Occipital lobe (tissue), 1 donor: ENCODE measurements at regions not wholly inside any gene's neighbourhood (a gene's known extent, or its start where the extent isn't known, plus 50 kb on each side); places are given as distances from the start of the nearest gene placed in this dataset.

Experiments
- DNase-seq: peaks from one replicate; lab custom pipeline; 2025; lab: John Stamatoyannopoulos, UW

- no peak for DNase-seq
Measured at GRCh38 chr2:82528288-82528687, 1930.8 kb downstream of the SUCLG1 start.

GRCh38 chr2:82527124-82527523 is 1932.0 kb downstream of the SUCLG1 start:
- no peak for DNase-seq

GRCh38 chr2:82526277-82526676 is 1932.8 kb downstream of the SUCLG1 start:
- DNase-seq = no peak

GRCh38 chr2:82525744-82526143 is 1933.3 kb downstream of the SUCLG1 start:
- DNase-seq = no peak

GRCh38 chr2:82524826-82525225 is 1934.3 kb downstream of the SUCLG1 start:
- DNase-seq = no peak

GRCh38 chr2:82511894-82512293 is 1947.2 kb downstream of the SUCLG1 start:
- no peak for DNase-seq

GRCh38 chr2:82508702-82509101 is 1950.4 kb downstream of the SUCLG1 start:
- no peak for DNase-seq

GRCh38 chr2:82507657-82508056 is 1951.4 kb downstream of the SUCLG1 start:
- no peak for DNase-seq

- DNase-seq = no peak
Measured at GRCh38 chr2:82501217-82501616, 1957.9 kb downstream of the SUCLG1 start.

GRCh38 chr2:82498777-82499443 is 1960.2 kb downstream of the SUCLG1 start:
- no peak for DNase-seq

GRCh38 chr2:82494739-82495138 is 1964.3 kb downstream of the SUCLG1 start:
- DNase-seq = no peak

GRCh38 chr2:82491591-82491990 is 1967.5 kb downstream of the SUCLG1 start:
- DNase-seq = no peak

GRCh38 chr2:82487354-82487753 is 1971.7 kb downstream of the SUCLG1 start:
- no peak for DNase-seq

GRCh38 chr2:82485701-82486100 is 1973.4 kb downstream of the SUCLG1 start:
- DNase-seq = no peak

GRCh38 chr2:82481207-82481606 is 1977.9 kb downstream of the SUCLG1 start:
- DNase-seq = no peak

- DNase-seq = no peak
Measured at GRCh38 chr2:82478641-82479040, 1980.4 kb downstream of the SUCLG1 start.

- no peak for DNase-seq
Measured at GRCh38 chr2:82476094-82476493, 1983.0 kb downstream of the SUCLG1 start.

- no peak for DNase-seq
Measured at GRCh38 chr2:82428251-82428650, 2030.8 kb downstream of the SUCLG1 start.

GRCh38 chr2:82412021-82412420 is 2047.1 kb downstream of the SUCLG1 start:
- no peak for DNase-seq

GRCh38 chr2:82411071-82411470 is 2048.0 kb downstream of the SUCLG1 start:
- no peak for DNase-seq

- DNase-seq = no peak
Measured at GRCh38 chr2:82395531-82395930, 2063.5 kb downstream of the SUCLG1 start.

- no peak for DNase-seq
Measured at GRCh38 chr2:82391386-82391785, 2067.7 kb downstream of the SUCLG1 start.

GRCh38 chr2:82355622-82356021 is 2051.1 kb upstream of the LRRTM1 start:
- no peak for DNase-seq

- no peak for DNase-seq
Measured at GRCh38 chr2:82345910-82346309, 2041.4 kb upstream of the LRRTM1 start.
